ENCODE measurements at regions not wholly inside any gene's neighbourhood (a gene's known extent, or its start where the extent isn't known, plus 50 kb on each side); places are given as distances from the start of the nearest gene placed in this dataset.

- Histone ChIP-seq H2AFZ (ENCODE audit: low read depth) (no peak overlapping the region), H3F3A (replicated peaks; ENCODE audit: insufficient read depth) (no peaks in the 10 kb centered on the region), H3K9me3 (no peaks in the 10 kb centered on the region), H3K4me1 (ENCODE audit: control insufficient read depth in 1 of 2, insufficient read depth in 2 of 2, low read depth in 1 of 2, low read length in 1 of 2) (no peaks in the 10 kb centered on the region), H3K9ac (no peak overlapping the region), H3K36me3 (replicated peaks in 1 of 2; ENCODE audit: control insufficient read depth in 1 of 2, insufficient read depth in 2 of 2, low read length in 1 of 2) (no peaks in the 10 kb centered on the region), H3K4me3 (ENCODE audit: low read depth in 2 of 2, low read length in 1 of 2) (no peak overlapping the region), H4K20me1 (ENCODE audit: insufficient read depth) (no peaks in the 10 kb centered on the region), H3K4me2 (no peak overlapping the region), H3K9me2 (no peaks in the 10 kb centered on the region), H3K27me3 (ENCODE audit: insufficient read depth) (no peaks in the 10 kb centered on the region), H3K27ac (ENCODE audit: low read depth in 2 of 2, low read length in 1 of 2) (no peak overlapping the region), H3K79me2 (ENCODE audit: insufficient read depth) (no peaks in the 10 kb centered on the region)
- TF ChIP-seq USF1 (IDR thresholded peaks at IDR 0.05; ENCODE audit: borderline replicate concordance, low read depth): no peak
- TF ChIP-seq TCF12 (IDR thresholded peaks at IDR 0.05): no peak
- no peak for TF ChIP-seq SMC3 (IDR thresholded peaks at IDR 0.05; ENCODE audit: low read depth, low read length)
- no peak for TF ChIP-seq JUND (IDR thresholded peaks at IDR 0.05)
- TF ChIP-seq SIN3A (IDR thresholded peaks at IDR 0.05; ENCODE audit: borderline replicate concordance, low read depth, low read length): no peak
- TF ChIP-seq YY1 (IDR thresholded peaks at IDR 0.05; ENCODE audit: low read depth): no peak
- TF ChIP-seq, protein P1, sequence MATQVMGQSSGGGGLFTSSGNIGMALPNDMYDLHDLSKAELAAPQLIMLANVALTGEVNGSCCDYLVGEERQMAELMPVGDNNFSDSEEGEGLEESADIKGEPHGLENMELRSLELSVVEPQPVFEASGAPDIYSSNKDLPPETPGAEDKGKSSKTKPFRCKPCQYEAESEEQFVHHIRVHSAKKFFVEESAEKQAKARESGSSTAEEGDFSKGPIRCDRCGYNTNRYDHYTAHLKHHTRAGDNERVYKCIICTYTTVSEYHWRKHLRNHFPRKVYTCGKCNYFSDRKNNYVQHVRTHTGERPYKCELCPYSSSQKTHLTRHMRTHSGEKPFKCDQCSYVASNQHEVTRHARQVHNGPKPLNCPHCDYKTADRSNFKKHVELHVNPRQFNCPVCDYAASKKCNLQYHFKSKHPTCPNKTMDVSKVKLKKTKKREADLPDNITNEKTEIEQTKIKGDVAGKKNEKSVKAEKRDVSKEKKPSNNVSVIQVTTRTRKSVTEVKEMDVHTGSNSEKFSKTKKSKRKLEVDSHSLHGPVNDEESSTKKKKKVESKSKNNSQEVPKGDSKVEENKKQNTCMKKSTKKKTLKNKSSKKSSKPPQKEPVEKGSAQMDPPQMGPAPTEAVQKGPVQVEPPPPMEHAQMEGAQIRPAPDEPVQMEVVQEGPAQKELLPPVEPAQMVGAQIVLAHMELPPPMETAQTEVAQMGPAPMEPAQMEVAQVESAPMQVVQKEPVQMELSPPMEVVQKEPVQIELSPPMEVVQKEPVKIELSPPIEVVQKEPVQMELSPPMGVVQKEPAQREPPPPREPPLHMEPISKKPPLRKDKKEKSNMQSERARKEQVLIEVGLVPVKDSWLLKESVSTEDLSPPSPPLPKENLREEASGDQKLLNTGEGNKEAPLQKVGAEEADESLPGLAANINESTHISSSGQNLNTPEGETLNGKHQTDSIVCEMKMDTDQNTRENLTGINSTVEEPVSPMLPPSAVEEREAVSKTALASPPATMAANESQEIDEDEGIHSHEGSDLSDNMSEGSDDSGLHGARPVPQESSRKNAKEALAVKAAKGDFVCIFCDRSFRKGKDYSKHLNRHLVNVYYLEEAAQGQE (IDR thresholded peaks at IDR 0.05; ENCODE audit: low read depth, low read length): no peak
- TF ChIP-seq EP300 (IDR thresholded peaks at IDR 0.05; ENCODE audit: borderline replicate concordance in 1 of 2, low read depth in 1 of 2, low read length in 1 of 2): no peak
- TF ChIP-seq CHD2 (IDR thresholded peaks at IDR 0.05; ENCODE audit: low read length, partially characterized antibody): no peak
- no peak for TF ChIP-seq GATA2 (CRISPR knock-in tag; IDR thresholded peaks at IDR 0.05)
- TF ChIP-seq RAD21 (IDR thresholded peaks at IDR 0.05; ENCODE audit: low read length): no peak
- no peak for TF ChIP-seq MEF2A (IDR thresholded peaks at IDR 0.05; ENCODE audit: borderline replicate concordance, low read depth)
- no peak for TF ChIP-seq NRF1 (IDR thresholded peaks at IDR 0.05; ENCODE audit: low read depth, low read length)
- TF ChIP-seq ELF1 (IDR thresholded peaks at IDR 0.05): no peak
- no peak for TF ChIP-seq NFIC (IDR thresholded peaks at IDR 0.05; ENCODE audit: borderline replicate concordance)
- TF ChIP-seq TAF1 (IDR thresholded peaks at IDR 0.05; ENCODE audit: borderline replicate concordance, low read depth, low read length): no peak
- TF ChIP-seq PBX3 (IDR thresholded peaks at IDR 0.05): no peak
- no peak for TF ChIP-seq FOXJ3 (CRISPR knock-in tag; IDR thresholded peaks at IDR 0.05)
- TF ChIP-seq EZH2phosphoT487 (IDR thresholded peaks at IDR 0.05; ENCODE audit: borderline replicate concordance, low read depth): no peak
- DNase-seq: no peak
- WGBS (ENCODE audit: low lambda C conversion rate): 8% methylated on average over 1 of the region's 1 CpG
- ChIA-PET CTCF (no interaction called here), POLR2A (no interaction called here)
These were observed 250.5 kb upstream of the SETMAR start for GRCh38 chr3:4052706-4053105.
